PC-9 (cell line): ENCODE measurements at regions not wholly inside any gene's neighbourhood (a gene's known extent, or its start where the extent isn't known, plus 50 kb on each side); places are given as distances from the start of the nearest gene placed in this dataset.

ENCODE experiments used
- BruUV-seq: library from RNA; stranded (reverse); fragments of 400-500 nt; replicated peaks from 2 replicates; lab custom pipeline; 2021; lab: Mats Ljungman, UMichigan
- CTCF ChIA-PET: fragments of 300-600 bp; sonication (Branson Sonifier 250); formaldehyde crosslinking; loops from one replicate; lab custom pipeline; 2022; ENCODE audit warnings: antibody characterized with exemption; lab: Charles Lee
- POLR2A ChIA-PET: fragments of 300-600 bp; sonication (Branson Sonifier 250); formaldehyde crosslinking; loops from one replicate; lab custom pipeline; 2022; ENCODE audit warnings: antibody characterized with exemption; ENCODE audit not compliant: unreplicated experiment; lab: Charles Lee
- DNase-seq, 2 experiments: peaks; one replicate each; pipeline versions ENCODE4 v3.0.0 to v3.0.0-alpha.2; 2015 to 2022; ENCODE audit warnings: mixed read lengths in 1 of 2
- H2AFZ ChIP-seq: fragments of 200-600 bp; sonication (generic); 2 replicates; pipeline ENCODE4 v1.8.1; 2017; ENCODE audit warnings: antibody characterized with exemption
- H3F3A ChIP-seq: fragments of 200-600 bp; sonication (generic); 2 replicates; pipeline ENCODE4 v1.8.1; 2017; ENCODE audit warnings: antibody characterized with exemption, mild to moderate bottlenecking, low read depth; ENCODE audit not compliant: insufficient read depth
- H3K27ac ChIP-seq: fragments of 200-600 bp; sonication (generic); 2 replicates; pipeline ENCODE4 v1.6.1; 2016; ENCODE audit warnings: mixed run types
- H3K27me3 ChIP-seq: fragments of 200-600 bp; sonication (generic); 2 replicates; pipeline ENCODE4 v1.6.1; 2016; ENCODE audit warnings: low read depth, mixed run types; ENCODE audit not compliant: insufficient read depth
- H3K36me3 ChIP-seq: fragments of 200-600 bp; sonication (generic); 2 replicates; pipeline ENCODE4 v1.6.1; 2016; ENCODE audit warnings: low read depth, mixed run types
- H3K4me1 ChIP-seq: fragments of 200-600 bp; sonication (generic); replicated peaks from 2 replicates; pipeline ENCODE4 v1.6.1; 2016; ENCODE audit warnings: mixed run types; ENCODE audit not compliant: insufficient read depth
- H3K4me2 ChIP-seq: fragments of 200-600 bp; sonication (generic); 2 replicates; pipeline ENCODE4 v1.6.1; 2017; ENCODE audit warnings: mixed run types
- H3K4me3 ChIP-seq: fragments of 200-600 bp; sonication (generic); 2 replicates; pipeline ENCODE4 v1.6.1; 2016; ENCODE audit warnings: mixed run types
- H3K79me2 ChIP-seq: fragments of 200-600 bp; sonication (generic); 2 replicates; pipeline ENCODE4 v1.6.1; 2017; ENCODE audit warnings: low read depth, mixed run types
- H3K9me2 ChIP-seq: fragments of 200-600 bp; sonication (generic); 2 replicates; pipeline ENCODE4 v1.8.1; 2017; ENCODE audit warnings: mild to moderate bottlenecking; ENCODE audit not compliant: insufficient read depth
- H3K9me3 ChIP-seq: fragments of 200-600 bp; sonication (generic); 2 replicates; pipeline ENCODE4 v1.8.1; 2016; ENCODE audit warnings: low read depth; ENCODE audit not compliant: insufficient read depth
- H4K20me1 ChIP-seq: fragments of 200-600 bp; sonication (generic); 2 replicates; pipeline ENCODE4 v1.8.1; 2017; ENCODE audit not compliant: insufficient read depth
- CTCF ChIP-seq: fragments of 200-600 bp; sonication (generic); conservative IDR thresholded peaks from 2 replicates; pipeline ENCODE4 v1.6.1; 2017; ENCODE audit warnings: mixed run types, antibody characterized with exemption, mild to moderate bottlenecking, moderate library complexity
- EZH2 ChIP-seq: fragments of 200-600 bp; sonication (generic); IDR thresholded peaks from 2 replicates; pipeline ENCODE4 v1.8.0; 2017; ENCODE audit warnings: antibody characterized with exemption, low read depth
- intact Hi-C: fragments of 100-400 bp; cut with micrococcal nuclease; formaldehyde crosslinking; loops from one replicate; pipeline ENCODE4 v1.10.0; 2022; ENCODE audit not compliant: unreplicated experiment

DNA sequence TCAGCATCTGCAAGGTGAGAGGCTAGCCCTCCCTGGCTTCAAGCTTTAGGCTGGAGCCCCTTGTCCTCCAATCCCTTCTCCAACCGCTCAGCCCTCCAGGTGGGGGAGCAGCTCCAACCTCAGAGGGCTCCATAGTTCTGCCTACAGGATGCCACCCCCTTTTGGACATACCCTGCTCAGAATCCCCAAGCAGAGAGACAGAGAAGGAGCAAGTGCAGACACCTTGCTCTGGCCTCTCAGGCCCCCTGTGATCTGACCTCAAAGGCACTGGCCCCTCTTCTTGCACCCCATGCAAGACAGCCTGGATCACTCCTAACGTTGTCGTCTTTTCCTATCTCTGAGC lies 101.6 kb downstream of the C5orf15 start:
- CTCF ChIA-PET, result no interaction called here
- TF ChIP-seq EZH2 (no peak), CTCF (no peak)
- H3K79me2 ChIP-seq, result no peaks in the 10 kb centered on the region
- POLR2A ChIA-PET, result no interaction called here
- peaks cover 12% of the 10 kb centered on the region for H3K4me1 ChIP-seq
- intact Hi-C loops, result no loop called here
- H3F3A ChIP-seq, result no peaks in the 10 kb centered on the region; the same call in 1 of the 2 replicates
- H4K20me1 ChIP-seq, result no peaks in the 10 kb centered on the region
- no peak overlapping the region for H2AFZ ChIP-seq
- no peak for DNase-seq
- no peak overlapping the region for H3K4me2 ChIP-seq
- no peak overlapping the region for H3K27ac ChIP-seq
- no peaks in the 10 kb centered on the region for H3K27me3 ChIP-seq
- H3K4me3 ChIP-seq, result no peak overlapping the region
- no peaks in the 10 kb centered on the region for H3K36me3 ChIP-seq
- no TSS peak for BruUV-seq
- peaks cover 3% of the 10 kb centered on the region; the same call in 1 of the 2 replicates for H3K9me3 ChIP-seq
- no peaks in the 10 kb centered on the region for H3K9me2 ChIP-seq

GRCh38 chr5:133866160-133866902 lies 102.1 kb downstream of the C5orf15 start:
- no peak overlapping the region for H3K4me2 ChIP-seq
- H4K20me1 ChIP-seq, result no peaks in the 10 kb centered on the region
- no peak overlapping the region for H2AFZ ChIP-seq
- TF ChIP-seq CTCF, result no peak
- TF ChIP-seq EZH2, result no peak
- H3K9me3 ChIP-seq, result peaks cover 3% of the 10 kb centered on the region; the same call in 1 of the 2 replicates
- no peaks in the 10 kb centered on the region for H3K9me2 ChIP-seq
- POLR2A ChIA-PET, result no interaction called here
- no peak overlapping the region for H3K27ac ChIP-seq
- DNase-seq, result no peak
- no peaks in the 10 kb centered on the region for H3K79me2 ChIP-seq
- peaks cover 12% of the 10 kb centered on the region for H3K4me1 ChIP-seq
- no TSS peak for BruUV-seq
- CTCF ChIA-PET, result no interaction called here
- H3K36me3 ChIP-seq, result no peaks in the 10 kb centered on the region
- no peak overlapping the region for H3K4me3 ChIP-seq
- intact Hi-C loops, result no loop called here
- no peaks in the 10 kb centered on the region; the same call in 1 of the 2 replicates for H3F3A ChIP-seq
- no peaks in the 10 kb centered on the region for H3K27me3 ChIP-seq

DNA sequence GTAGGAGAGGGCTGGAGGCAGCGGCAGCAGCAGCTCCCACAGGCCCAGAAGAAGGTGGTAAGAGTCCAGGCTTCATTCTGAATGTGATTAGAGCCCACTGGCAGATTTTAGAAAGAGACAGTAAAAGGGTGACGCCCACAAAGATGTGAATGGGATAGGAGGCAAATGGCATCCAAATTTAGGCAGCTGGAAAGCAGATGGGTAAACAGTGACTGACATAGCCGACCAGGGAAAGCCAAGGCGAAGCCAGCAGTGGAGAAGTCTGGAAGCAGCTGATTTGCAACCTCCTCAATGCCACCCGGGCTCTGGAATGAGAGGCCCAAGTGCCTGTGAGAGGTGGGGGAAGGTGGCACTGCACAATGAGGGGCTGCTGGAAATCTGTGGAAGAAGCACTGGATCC lies 103.3 kb downstream of the C5orf15 start:
- TF ChIP-seq CTCF (no peak), EZH2 (no peak)

More for the DNA sequence above, 103.3 kb downstream of the C5orf15 start:
- H3K4me3 ChIP-seq, result no peak overlapping the region
- DNase-seq, result no peak
- no TSS peak for BruUV-seq
- POLR2A ChIA-PET, result no interaction called here
- CTCF ChIA-PET, result no interaction called here
- H3K36me3 ChIP-seq, result no peaks in the 10 kb centered on the region
- no peak overlapping the region for H3K4me2 ChIP-seq
- no peaks in the 10 kb centered on the region for H3F3A ChIP-seq
- H3K9me2 ChIP-seq, result no peaks in the 10 kb centered on the region
- H3K27me3 ChIP-seq, result no peaks in the 10 kb centered on the region
- no peak overlapping the region for H2AFZ ChIP-seq
- intact Hi-C loops, result no loop called here
- no peaks in the 10 kb centered on the region; the same call in 1 of the 2 replicates for H3K9me3 ChIP-seq
- H3K79me2 ChIP-seq, result no peaks in the 10 kb centered on the region
- H3K27ac ChIP-seq, result no peak overlapping the region
- no peaks in the 10 kb centered on the region for H4K20me1 ChIP-seq
- peaks cover under 1% of the 10 kb centered on the region; the same call in 1 of the 2 replicates for H3K4me1 ChIP-seq
